Hematopoietic multipotent progenitor cell (in vitro differentiated cells): ENCODE measurements at regions not wholly inside any gene's neighbourhood (a gene's known extent, or its start where the extent isn't known, plus 50 kb on each side); places are given as distances from the start of the nearest gene placed in this dataset.
"Not testable (repeated sequence)": the region's sequence is repeated elsewhere in the genome, so short reads cannot be mapped to it uniquely, and the experiment has no call there.

Experiments used
- DNase-seq, 3 donors: peaks; one replicate each; pipeline ENCODE4 v3.0.0-alpha.2; 2011 to 2015; ENCODE audit warnings: low read depth in 2 of 3, low spot score in 2 of 3

DNA sequence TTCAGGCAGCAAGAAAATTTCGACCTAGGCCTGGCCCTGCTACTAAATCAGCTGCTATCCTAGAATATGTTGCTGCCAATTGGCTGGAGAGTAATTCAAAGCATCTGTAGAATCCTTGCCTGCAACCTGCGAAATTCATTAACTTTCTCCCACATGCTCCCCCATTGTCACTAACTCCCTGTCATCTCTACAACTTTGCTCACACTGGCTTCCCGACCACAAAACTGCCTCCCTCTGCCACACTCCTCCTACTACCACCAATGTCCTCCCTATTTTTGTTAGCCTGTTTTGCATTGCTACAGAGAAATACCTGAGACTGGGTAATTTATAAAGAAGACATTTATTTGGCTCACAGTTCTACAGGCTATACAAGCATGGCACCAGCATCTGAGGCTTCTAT lies 570.6 kb downstream of the INSC start:
- DNase-seq: no peak

DNA sequence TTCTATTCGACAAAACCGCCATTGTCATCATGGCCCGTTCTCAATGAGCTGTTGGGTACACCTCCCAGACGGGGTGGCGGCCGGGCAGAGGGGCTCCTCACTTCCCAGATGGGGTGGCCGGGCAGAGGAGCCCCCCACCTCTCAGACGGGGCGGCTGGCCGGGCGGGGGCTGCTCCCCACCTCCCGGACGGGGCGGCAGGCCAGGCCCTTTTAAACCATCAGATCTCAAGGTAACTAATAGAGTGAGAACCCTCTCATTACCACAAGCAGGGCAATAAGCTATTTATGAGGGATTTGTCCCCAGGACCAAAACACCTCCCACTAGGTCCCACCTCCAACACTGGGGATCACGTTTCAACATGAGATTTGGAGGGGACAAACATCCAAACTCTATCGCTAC lies 571.5 kb downstream of the INSC start:
- DNase-seq: not testable (repeated sequence)

GRCh38 chr11:15687342-15687741 lies 572.6 kb downstream of the INSC start:
- no peak for DNase-seq

- no peak for DNase-seq
Measured at GRCh38 chr11:15688351-15688792, 573.6 kb downstream of the INSC start.

GRCh38 chr11:15690320-15690719 lies 575.6 kb downstream of the INSC start:
- DNase-seq: no peak

- no peak for DNase-seq
Measured at GRCh38 chr11:15692739-15693138, 578.0 kb downstream of the INSC start.

DNA sequence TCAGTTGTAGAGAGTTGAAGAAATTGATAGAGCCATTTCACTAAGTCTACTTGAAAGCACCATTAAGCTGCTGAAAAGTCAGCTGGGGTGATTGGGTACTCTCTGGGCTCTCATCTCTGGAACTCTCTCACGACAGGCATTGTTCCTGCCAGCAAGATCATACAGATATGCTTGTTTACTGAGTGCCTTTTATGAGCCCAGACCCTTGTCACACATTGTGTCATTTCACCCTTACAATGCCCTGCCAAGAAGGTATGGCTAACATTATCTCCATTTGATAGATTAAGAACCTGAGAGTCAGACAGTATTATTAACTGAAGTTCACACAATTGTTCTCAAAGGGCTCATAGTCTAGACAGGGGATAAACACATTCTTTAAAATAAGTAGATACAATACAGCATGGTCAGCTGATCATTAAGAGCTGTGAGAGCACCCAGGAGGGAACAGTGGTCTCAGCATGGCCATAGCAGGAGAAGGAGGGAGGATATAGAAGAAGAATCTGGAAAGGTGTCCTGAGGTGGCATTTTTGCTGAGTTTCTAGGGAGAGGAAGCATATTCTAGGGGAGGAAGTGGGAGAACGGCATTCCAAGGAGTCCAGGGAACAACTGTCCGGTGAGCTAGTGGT lies 580.5 kb downstream of the INSC start:
- DNase-seq: no peak

DNA sequence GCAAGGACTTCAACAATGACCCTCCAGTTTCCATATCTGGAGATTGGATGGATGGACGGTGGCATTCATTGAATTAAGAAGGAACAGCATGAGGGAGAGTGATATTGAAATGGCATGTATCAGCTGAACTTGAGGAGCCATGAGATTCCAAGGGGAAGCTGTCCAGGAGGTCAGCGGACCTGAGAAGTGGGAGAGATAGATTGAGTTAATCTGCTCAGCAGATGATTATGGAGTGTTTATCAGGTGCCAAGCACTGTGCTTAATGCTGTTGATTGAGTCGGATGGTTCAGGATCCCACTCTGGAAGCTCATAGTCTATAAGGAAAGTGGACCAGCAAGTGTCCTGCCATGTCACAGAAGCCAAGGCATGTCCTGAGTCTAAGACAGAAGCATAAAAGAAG lies 581.3 kb downstream of the INSC start:
- no peak for DNase-seq

DNA sequence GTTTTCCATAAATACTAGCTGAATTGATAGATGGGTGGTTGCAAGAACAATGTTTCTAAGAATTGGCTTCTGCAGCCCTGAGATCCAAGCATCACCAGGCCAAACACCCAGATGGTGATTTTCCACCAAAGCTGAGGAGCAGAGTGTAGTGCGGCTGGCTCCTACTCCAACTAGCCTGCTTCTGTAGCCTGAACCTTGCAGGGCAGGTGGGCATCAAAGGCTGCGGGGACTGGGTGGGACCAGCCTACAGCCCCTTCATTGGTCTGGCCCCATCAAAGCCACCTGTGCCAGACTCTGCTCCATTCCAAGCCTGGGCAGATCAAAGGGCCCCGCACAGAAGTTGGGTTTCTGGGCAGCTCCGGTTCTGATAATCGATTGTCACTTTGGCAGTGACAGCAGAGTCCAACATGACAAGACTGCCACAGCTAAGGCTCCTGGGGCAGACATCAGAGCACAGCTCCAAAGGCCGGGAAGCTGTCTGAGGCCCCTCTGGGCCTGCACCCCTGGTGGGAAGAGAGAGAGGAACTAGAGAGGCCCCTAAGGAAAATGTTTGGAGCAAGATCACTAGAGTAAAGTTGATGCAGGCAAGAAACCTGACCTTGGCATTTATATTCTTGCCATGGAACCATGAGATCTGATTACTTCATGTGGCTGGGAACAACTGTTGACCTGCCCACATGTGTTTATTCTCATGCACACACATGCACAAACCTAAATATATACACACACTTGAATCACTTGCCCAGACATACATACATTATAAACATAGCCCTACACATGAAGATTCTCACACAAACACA lies 582.9 kb downstream of the INSC start:
- no peak for DNase-seq

DNA sequence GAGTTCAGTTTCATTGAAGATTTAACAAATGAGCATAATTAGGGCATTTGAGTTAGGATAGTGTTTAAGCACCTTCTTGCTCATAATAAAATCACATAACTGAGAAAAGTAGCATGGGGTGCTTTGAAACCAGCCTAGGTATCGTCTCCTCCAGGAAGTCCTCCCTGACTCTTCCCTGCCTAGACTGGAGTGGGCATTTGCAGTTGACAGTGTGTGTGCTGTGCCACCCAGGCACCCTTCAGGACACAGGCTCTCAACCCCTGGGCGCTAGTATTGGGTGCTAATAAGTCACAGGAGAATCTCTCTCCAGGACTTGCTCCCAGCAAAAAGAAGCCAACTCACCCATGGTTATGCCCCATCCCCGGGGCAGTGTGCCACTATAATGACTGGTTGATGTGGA lies 584.1 kb downstream of the INSC start:
- no peak for DNase-seq

GRCh38 chr11:15699978-15700377 lies 585.3 kb downstream of the INSC start:
- no peak for DNase-seq

- no peak for DNase-seq
Measured at GRCh38 chr11:15700456-15700855, 585.7 kb downstream of the INSC start.

DNA sequence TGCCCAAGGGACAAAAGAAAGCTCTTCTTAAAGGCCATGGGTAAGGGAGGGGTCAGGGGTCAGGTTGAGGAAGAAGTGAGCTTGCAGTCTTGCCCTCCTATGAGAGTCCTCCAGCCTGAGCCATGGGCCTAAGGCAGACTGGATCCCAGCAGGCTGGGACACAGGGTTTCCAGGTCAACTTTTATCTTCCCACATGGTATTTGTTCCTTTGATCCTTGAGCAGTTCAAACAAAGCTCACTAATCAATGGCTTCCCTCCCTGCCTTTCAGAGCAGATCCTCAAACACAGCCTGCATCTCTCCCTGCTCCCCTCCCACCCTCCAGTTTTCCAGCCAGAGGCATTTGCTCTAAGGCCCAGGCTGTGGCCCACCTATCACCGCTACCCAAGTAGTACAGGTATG lies 589.3 kb downstream of the INSC start:
- DNase-seq: no peak

- no peak for DNase-seq
Measured at GRCh38 chr11:15704556-15704955, 589.8 kb downstream of the INSC start.

- no peak for DNase-seq
Measured at GRCh38 chr11:15705891-15706290, 591.2 kb downstream of the INSC start.

DNA sequence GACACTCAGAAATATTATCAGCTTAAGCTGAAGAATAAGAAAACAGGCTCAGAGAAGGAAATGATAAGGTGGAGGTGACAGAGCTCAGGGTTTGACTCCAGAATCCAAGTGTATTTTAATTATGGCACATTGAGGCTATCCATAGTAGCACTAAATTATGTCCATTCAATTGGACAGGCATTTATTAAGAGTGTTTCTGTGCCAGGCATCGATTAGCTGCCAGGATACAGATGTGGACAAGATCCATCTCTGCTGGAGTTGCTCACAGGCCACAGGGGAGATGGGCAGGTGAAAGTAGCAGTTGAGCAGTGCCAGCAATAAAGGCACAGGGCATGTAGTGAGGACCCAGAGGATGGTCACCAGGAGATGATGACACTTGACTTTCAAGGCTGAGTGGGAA lies 592.5 kb downstream of the INSC start:
- no peak for DNase-seq

DNA sequence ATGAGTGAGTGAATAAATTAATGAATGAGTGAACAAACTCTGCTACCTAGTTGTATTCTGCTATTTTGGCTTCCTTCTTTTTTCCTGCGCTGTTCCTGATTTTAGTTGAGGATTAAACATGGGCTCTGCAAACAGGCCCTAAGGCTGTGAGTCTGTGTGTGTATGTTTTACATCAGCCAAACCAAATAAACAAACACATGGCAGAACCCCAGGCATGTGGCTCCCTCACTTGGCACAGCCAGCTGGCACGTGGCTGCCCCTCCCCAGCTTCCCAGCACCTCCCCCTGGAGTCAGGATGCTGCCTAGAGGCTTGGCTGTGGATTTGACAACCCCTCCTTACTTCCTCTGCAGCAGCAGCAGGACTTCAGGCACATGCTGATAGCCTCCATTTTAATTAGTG lies 593.2 kb downstream of the INSC start:
- no peak for DNase-seq

GRCh38 chr11:15710580-15711275 lies 596.0 kb downstream of the INSC start:
- no peak for DNase-seq

DNA sequence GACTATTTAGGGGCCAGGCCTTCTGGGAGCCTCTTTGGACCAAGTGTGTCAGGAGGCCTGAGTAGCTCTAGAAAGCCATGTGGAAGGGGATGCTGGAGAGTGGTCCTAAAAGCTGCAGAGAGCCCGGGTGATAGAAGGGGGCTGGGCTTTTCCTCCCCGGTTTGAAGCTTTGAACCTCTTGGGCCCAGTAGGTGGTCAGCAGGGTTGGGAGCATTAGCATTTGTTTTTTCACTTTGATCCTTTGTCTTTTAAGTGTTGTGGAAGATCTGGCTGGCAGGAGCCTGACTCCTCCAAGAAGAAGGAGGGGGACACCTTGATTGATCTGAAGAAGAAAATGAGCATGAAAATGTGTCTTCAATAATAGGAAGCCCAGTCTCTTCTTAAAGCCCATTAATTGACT lies 596.6 kb downstream of the INSC start:
- no peak for DNase-seq

- DNase-seq: no peak
Measured at GRCh38 chr11:15714641-15715399, 600.1 kb downstream of the INSC start.

GRCh38 chr11:15716550-15716949 lies 601.8 kb downstream of the INSC start:
- no peak for DNase-seq
